Right lobe of liver (tissue), 4 donors: ENCODE measurements at regions not wholly inside any gene's neighbourhood (a gene's known extent, or its start where the extent isn't known, plus 50 kb on each side); places are given as distances from the start of the nearest gene placed in this dataset.

Source experiments
- CTCF ChIP-seq, 4 donors: fragments of 200-600 bp in 3 of 4; fragments of 450-650 bp in 1 of 4; IDR thresholded peaks; one replicate each; pipeline versions ENCODE4 v1.5.1 to v1.8.0; 2016 to 2022; ENCODE audit warnings: antibody characterized with exemption in 4 of 4, mild to moderate bottlenecking in 2 of 4
- POLR2A ChIP-seq: fragments of 450-650 bp; IDR thresholded peaks from one replicate; pipeline ENCODE4 v1.6.1; 2017; ENCODE audit warnings: antibody characterized with exemption, mild to moderate bottlenecking
- donor health status: DM: no; HTN: no; CAD: no.
- donor health status: DM: no; HTN: no; CAD: no.
- donor health status: DM: no; HTN: yes; CAD: no.

- TF ChIP-seq CTCF (IDR thresholded peaks at IDR 0.05) (no peak), POLR2A (no peak)
These were observed 170.3 kb downstream of the TSHZ3 start for GRCh38 chr19:31178833-31179470.
